ENCODE measurements at regions not wholly inside any gene's neighbourhood (a gene's known extent, or its start where the extent isn't known, plus 50 kb on each side); places are given as distances from the start of the nearest gene placed in this dataset.

DNA sequence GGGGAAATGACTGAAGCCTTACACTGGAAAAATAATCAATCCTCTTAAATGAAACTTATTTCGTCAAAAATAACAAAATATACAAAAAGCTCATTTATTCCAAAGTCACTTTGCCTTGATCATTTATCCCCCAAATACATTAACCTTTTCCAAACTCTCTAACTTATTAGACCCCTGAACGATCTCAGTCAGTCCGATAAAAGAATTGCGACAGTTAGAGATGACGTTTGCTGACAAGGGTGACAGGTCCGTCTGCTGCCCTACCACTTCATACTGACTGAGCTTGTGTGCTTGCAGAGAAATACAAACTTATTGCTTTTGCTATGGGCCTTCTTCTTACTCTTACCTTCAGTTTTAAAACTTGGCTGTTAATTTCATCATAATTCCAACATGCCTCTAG is 169.7 kb downstream of the ZDHHC21 start:
- TF ChIP-seq, protein P1, sequence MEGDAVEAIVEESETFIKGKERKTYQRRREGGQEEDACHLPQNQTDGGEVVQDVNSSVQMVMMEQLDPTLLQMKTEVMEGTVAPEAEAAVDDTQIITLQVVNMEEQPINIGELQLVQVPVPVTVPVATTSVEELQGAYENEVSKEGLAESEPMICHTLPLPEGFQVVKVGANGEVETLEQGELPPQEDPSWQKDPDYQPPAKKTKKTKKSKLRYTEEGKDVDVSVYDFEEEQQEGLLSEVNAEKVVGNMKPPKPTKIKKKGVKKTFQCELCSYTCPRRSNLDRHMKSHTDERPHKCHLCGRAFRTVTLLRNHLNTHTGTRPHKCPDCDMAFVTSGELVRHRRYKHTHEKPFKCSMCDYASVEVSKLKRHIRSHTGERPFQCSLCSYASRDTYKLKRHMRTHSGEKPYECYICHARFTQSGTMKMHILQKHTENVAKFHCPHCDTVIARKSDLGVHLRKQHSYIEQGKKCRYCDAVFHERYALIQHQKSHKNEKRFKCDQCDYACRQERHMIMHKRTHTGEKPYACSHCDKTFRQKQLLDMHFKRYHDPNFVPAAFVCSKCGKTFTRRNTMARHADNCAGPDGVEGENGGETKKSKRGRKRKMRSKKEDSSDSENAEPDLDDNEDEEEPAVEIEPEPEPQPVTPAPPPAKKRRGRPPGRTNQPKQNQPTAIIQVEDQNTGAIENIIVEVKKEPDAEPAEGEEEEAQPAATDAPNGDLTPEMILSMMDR (IDR thresholded peaks at IDR 0.05; ENCODE audit: control extremely low read depth, extremely low read depth, low read depth, missing control alignments): no peak
- ChIA-PET POLR2A (no interaction called here), CTCF (no interaction called here)

DNA sequence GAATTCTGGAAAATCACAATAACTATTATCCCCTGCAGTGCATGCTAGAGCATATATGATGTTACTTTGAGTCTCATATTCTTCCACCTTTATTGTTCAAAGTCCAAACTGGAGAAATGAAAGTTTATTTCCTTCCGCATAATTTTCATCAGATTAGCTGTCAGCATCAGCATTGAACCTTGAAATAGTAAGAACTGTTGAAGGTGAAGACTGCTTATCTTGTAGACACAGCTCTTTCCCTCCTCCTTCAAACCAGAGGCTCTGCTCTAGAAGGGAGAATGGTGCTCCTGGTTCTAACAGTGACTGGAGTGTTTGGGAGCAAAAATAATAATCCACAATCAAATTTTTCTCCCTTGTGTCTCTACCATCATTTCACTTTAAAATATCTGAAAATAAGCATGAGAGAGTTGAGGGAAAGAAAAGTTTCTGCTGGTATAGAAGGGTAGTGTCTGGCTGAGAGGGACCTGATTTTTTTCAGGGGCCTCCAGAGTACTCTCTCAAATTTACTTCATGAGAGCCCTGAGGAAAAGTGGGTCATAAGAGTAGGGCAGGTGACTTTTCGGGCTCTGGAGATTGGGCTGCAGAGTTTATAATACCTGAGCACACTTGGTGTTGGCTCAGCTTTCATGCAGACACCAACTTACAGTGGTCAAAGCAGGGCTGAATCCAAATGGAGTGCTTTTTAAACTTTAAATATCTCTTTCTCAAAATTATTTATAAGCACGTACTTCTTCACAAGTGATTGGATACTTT is 170.4 kb downstream of the ZDHHC21 start:
- no peak for DNase-seq (ENCODE audit: extremely low spot score)
- POLR2A ChIA-PET: no interaction called here
- CTCF ChIA-PET: no interaction called here
- TF ChIP-seq, protein P1 (IDR thresholded peaks at IDR 0.05; ENCODE audit: control extremely low read depth, extremely low read depth, low read depth, missing control alignments): no peak

More for the DNA sequence above, 169.7 kb downstream of the ZDHHC21 start:
- no peak for DNase-seq (ENCODE audit: extremely low spot score)

DNA sequence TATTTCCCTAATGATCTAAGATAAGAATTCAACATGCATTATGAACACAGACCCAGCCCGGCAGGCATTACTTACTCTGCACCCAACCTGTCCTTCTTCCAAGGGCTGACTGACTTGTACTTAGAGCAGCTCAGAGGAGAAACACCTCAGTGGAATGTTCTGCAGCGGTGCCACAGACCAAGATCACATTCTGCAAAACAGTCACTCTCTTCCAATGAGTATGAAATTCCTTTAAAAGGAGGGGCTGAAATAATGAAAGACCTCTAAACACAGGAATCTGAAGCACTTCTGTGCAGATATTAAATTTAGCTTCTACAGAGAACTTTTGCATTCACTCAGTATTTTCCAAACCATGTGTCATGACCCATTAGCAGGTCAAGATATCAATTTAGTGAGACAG is 172.9 kb downstream of the ZDHHC21 start:
- CTCF ChIA-PET: interaction anchor here (1.5 kb wide), 1 partner anchor 11 kb away, joined by 4 read pairs; no protein-coding TSS in a partner anchor
- POLR2A ChIA-PET: no interaction called here
- TF ChIP-seq, protein P1 (IDR thresholded peaks at IDR 0.05; ENCODE audit: control extremely low read depth, extremely low read depth, low read depth, missing control alignments): no peak
- no peak for DNase-seq (ENCODE audit: extremely low spot score)

DNA sequence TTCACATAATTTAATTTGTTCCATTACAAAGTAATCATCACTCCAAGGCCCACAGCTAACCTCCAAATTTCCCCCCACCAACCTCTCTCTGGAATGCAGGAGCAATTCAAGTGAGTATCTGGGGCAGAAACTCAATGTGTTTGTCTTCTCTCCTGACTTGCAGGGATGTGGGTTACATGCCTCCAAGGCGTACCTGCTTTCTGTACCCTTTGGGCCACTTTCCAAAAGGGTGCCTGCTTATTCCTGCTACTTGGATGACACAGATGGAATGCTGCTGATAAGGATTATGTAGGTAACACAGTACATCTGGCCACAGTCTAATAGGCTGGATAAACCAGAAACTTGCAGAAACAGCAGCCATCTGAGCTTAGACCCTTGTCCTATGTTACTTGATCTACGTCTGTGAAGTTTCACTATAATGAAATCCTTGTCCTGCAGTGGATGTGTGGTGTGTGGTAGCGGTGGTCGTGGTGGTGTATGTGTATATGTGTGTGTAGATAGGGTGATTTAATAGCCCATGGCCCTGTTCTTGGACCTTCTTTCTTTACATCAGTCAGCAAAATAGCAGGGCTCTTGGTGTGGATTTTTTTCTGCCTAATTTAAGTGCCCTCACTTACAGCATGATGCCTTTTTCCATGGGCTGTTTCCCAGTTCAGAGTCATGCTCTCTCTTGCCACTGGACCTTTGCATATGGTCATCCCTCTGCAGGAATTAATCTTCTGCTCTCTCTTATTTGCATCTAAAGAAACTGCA is 175.9 kb downstream of the ZDHHC21 start:
- TF ChIP-seq, protein P1 (IDR thresholded peaks at IDR 0.05; ENCODE audit: control extremely low read depth, extremely low read depth, low read depth, missing control alignments): no peak
- ChIA-PET CTCF (interaction anchor here (1.1 to 1.8 kb wide), 2 partner anchors 9 to 12 kb away, joined by 3 to 4 read pairs; no protein-coding TSS in a partner anchor), POLR2A (no interaction called here)
- no peak for DNase-seq (ENCODE audit: extremely low spot score)

DNA sequence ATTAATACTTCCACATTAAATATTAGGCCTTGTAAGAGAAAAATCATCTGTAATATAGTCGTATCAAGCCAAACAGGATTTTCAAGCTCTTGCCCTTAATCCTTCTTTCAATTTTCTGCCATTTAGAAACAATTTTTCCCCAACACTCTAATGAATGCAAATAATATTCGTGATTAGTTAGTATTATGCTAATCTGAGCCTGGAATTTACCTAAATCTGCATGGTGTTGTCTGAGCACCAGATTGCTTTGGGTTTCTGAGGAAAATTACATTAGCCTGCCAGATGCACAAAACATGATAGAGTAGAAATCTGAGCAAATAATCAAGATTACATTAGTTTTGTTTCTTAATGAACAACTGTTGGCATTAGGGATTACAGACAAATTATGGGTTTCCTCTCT is 176.6 kb downstream of the ZDHHC21 start:
- POLR2A ChIA-PET: no interaction called here
- CTCF ChIA-PET: interaction anchor here (1.1 to 1.8 kb wide), 3 partner anchors 8 to 11 kb away, joined by 3 to 4 read pairs (median 4); no protein-coding TSS in a partner anchor
- TF ChIP-seq, protein P1 (IDR thresholded peaks at IDR 0.05; ENCODE audit: control extremely low read depth, extremely low read depth, low read depth, missing control alignments): no peak
- no peak for DNase-seq (ENCODE audit: extremely low spot score)

DNA sequence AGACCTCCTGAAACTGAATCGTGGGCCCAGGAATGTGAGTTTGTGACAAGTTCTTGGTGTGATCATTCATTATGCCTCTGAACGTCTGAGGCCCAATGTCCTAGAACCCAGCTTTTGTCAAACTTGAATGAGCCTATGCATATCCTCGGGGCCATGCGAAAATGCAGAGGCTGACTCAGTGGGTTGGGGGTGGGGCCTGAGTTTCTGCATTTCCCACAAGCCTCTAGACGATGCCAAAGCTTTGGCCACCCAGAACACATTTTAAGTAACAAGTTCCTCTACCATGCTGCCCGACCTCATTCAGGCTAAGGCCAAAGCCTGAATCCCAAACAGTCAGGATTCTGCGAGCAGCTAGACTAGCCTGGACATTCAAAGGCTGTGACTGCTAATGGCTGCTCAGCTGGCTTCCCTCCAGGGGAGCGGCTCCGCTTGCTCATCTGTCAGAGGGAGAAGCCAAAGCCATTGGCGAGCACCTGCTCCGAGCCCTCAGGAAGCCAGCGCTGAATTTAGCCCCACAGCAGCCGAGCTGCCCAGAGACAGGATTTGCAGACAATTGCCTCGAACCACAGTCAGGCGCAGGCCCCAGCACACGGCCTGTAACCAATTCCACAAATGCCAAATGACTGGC is 177.5 kb downstream of the ZDHHC21 start:
- no peak for DNase-seq (ENCODE audit: extremely low spot score)
- TF ChIP-seq, protein P1 (IDR thresholded peaks at IDR 0.05; ENCODE audit: control extremely low read depth, extremely low read depth, low read depth, missing control alignments): no peak
- ChIA-PET POLR2A (no interaction called here), CTCF (interaction anchor here (0.7 to 2.0 kb wide), 5 partner anchors 9 to 253 kb away, joined by 3 to 5 read pairs (median 4); no protein-coding TSS in a partner anchor)
